NCI-H146 treated with DMSO at 0.1 percent for 48 hours (cell line): ENCODE measurements at regions not wholly inside any gene's neighbourhood (a gene's known extent, or its start where the extent isn't known, plus 50 kb on each side); places are given as distances from the start of the nearest gene placed in this dataset.
"Not testable (repeated sequence)": the region's sequence is repeated elsewhere in the genome, so short reads cannot be mapped to it uniquely, and the experiment has no call there.

Experiments
- DNase-seq: peaks from one replicate; lab custom pipeline; 2025; ENCODE audit not compliant: unreplicated experiment; lab: John Stamatoyannopoulos, UW

- DNase-seq = no peak
Measured at GRCh38 chr18:30713299-30713698, 329.2 kb downstream of the DSC3 start.

- no peak for DNase-seq
Measured at GRCh38 chr18:30712383-30712782, 330.2 kb downstream of the DSC3 start.

- no peak for DNase-seq
Measured at GRCh38 chr18:30709595-30709994, 332.9 kb downstream of the DSC3 start.

- no peak for DNase-seq
Measured at GRCh38 chr18:30705943-30706342, 336.6 kb downstream of the DSC3 start.

GRCh38 chr18:30698571-30698970 lies 344.0 kb downstream of the DSC3 start:
- no peak for DNase-seq

GRCh38 chr18:30696201-30696600 lies 346.3 kb downstream of the DSC3 start:
- DNase-seq = no peak

GRCh38 chr18:30694773-30695172 lies 347.8 kb downstream of the DSC3 start:
- DNase-seq = no peak

- no peak for DNase-seq
Measured at GRCh38 chr18:30689216-30689615, 353.3 kb downstream of the DSC3 start.

GRCh38 chr18:30687501-30687900 lies 355.0 kb downstream of the DSC3 start:
- no peak for DNase-seq

GRCh38 chr18:30684825-30685481 lies 357.6 kb downstream of the DSC3 start:
- no peak for DNase-seq

GRCh38 chr18:30683836-30684235 lies 358.7 kb downstream of the DSC3 start:
- DNase-seq = no peak

GRCh38 chr18:30682672-30683071 lies 359.9 kb downstream of the DSC3 start:
- DNase-seq = no peak

GRCh38 chr18:30679285-30679930 lies 363.1 kb downstream of the DSC3 start:
- no peak for DNase-seq

GRCh38 chr18:30677813-30678212 lies 364.7 kb downstream of the DSC3 start:
- DNase-seq = not testable (repeated sequence)

- no peak for DNase-seq
Measured at GRCh38 chr18:30676053-30676480, 366.5 kb downstream of the DSC3 start.

- DNase-seq = no peak
Measured at GRCh38 chr18:30675493-30675892, 367.0 kb downstream of the DSC3 start.

- no peak for DNase-seq
Measured at GRCh38 chr18:30675072-30675471, 367.5 kb downstream of the DSC3 start.

- no peak for DNase-seq
Measured at GRCh38 chr18:30674596-30674995, 367.9 kb downstream of the DSC3 start.

GRCh38 chr18:30672439-30672838 lies 370.1 kb downstream of the DSC3 start:
- not testable (repeated sequence) for DNase-seq

GRCh38 chr18:30658306-30658705 lies 384.2 kb downstream of the DSC3 start:
- no peak for DNase-seq

GRCh38 chr18:30652387-30652786 lies 390.2 kb downstream of the DSC3 start:
- DNase-seq = no peak

- no peak for DNase-seq
Measured at GRCh38 chr18:30650499-30650898, 392.0 kb downstream of the DSC3 start.

- no peak for DNase-seq
Measured at GRCh38 chr18:30644158-30644557, 398.4 kb downstream of the DSC3 start.
